ENCODE measurements at regions not wholly inside any gene's neighbourhood (a gene's known extent, or its start where the extent isn't known, plus 50 kb on each side); places are given as distances from the start of the nearest gene placed in this dataset.

DNA sequence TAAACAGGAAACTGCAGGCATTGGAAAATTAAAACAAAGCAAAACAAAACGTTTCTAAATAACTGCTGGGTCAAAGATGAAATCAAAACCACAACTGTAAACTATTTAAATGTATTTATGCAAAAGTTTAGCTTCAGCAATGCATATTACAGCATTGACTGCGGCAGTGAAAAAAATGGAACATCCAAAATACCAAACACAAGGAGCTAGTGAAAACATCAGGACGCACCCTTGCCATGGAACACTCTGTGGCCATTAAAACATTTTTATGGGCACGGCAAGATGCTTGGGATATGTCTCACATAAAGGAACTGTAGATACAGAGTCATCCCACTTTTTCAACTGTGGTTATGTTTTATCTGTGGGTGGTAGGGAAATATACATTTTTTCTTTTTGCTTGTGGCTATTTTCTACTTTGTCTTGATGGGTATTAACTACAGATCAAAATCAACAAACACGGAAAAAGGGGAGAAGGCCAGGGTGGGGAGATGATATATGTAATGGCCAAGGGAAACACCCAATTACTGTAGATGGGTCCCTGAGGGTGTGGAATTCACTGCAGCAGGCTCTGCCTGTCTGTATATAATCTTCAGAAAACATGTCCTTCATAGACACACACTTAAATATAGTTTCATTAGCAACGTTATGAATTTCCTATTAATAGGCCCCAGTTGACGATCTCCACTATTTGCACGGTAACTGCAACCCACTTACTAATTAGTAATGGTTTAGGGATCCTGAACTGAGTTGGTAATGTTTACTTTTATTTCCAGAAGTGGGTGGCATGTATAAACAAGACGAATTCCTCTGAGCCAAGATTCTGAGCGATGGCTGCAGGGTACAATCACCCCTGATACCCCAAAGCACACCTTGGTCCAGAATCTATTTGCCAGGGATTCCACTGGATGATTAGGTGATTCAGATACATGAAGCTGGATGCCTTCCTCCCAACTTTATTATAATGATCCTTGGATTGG is 110.5 kb downstream of the ACKR3 start:
- H3K36me3 ChIP-seq, result no peaks in the 10 kb centered on the region
- no peaks in the 10 kb centered on the region for H3K9me3 ChIP-seq
- H3K4me3 ChIP-seq, result no peak overlapping the region
- no peaks in the 10 kb centered on the region for H3K27me3 ChIP-seq
- peak in 1 of 3 donors; percentile 36 for TF ChIP-seq POLR2AphosphoS5 (IDR thresholded peaks at IDR 0.05)
- TF ChIP-seq POLR2A (IDR thresholded peaks at IDR 0.05), result no peak
- no peak for TF ChIP-seq EP300 (IDR thresholded peaks at IDR 0.05; ENCODE audit: low read depth)
- TF ChIP-seq, protein P1, sequence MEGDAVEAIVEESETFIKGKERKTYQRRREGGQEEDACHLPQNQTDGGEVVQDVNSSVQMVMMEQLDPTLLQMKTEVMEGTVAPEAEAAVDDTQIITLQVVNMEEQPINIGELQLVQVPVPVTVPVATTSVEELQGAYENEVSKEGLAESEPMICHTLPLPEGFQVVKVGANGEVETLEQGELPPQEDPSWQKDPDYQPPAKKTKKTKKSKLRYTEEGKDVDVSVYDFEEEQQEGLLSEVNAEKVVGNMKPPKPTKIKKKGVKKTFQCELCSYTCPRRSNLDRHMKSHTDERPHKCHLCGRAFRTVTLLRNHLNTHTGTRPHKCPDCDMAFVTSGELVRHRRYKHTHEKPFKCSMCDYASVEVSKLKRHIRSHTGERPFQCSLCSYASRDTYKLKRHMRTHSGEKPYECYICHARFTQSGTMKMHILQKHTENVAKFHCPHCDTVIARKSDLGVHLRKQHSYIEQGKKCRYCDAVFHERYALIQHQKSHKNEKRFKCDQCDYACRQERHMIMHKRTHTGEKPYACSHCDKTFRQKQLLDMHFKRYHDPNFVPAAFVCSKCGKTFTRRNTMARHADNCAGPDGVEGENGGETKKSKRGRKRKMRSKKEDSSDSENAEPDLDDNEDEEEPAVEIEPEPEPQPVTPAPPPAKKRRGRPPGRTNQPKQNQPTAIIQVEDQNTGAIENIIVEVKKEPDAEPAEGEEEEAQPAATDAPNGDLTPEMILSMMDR (IDR thresholded peaks at IDR 0.05), result no peak
- peaks cover 0 to 5% (median 0%) of the 10 kb centered on the region in 4 donors for H3K4me1 ChIP-seq
- in situ Hi-C loops (cut with MboI; ENCODE audit: low pct_ligation_motif_present in 1 of 4, low pct_unique_long_range_greater_than_20kb in 1 of 4, low sequenced_read_pairs in 3 of 4) (no loop called here), intact Hi-C loops (cut with DNase I; ENCODE audit: low total_unique reads) (no loop called here)
- no peak overlapping the region for H3K27ac ChIP-seq
- DNase-seq, result no peak
- WGBS, 2 donors (ENCODE audit: low coverage in 1 of 2), result 60 to 69% methylated on average over 6 to 10 of the region's 10 CpGs

DNA sequence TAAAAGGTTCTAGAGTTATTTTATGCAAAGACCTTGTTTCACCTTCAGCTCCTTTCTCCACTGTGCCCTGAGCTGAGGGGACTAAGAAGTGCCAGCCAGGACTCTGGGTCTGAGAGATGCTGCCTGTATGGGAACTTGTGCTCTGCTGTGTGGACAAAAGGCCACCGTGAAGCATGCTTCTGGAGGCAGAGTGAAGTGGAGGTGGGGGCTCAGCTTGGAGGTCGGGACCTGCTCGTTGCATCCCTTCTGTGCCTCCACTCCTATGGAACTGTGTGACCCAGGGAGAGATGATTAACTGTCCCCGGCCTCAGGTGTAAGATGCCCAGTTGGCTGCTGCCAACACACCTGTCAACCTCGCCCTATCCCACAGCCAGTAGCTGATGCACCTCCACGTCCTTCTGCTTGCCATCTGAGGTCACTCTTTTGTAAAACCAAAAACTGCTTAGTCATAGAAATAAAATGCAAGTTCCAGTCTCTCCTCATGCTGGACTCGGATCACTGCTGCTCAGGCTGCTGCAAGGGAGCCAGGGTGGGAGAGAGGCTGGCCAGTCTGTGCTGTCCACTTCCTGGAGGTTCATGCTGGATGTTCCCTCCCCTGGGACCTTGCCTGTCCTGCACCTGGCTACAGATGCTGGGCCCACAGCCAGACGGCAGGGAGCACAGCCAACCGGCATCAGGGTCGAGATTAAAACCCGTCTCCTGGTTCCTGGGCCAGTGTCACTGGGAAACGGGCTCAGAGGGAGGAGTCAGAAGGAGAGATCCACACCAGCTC is 113.2 kb downstream of the ACKR3 start:
- no peak for TF ChIP-seq POLR2AphosphoS5 (IDR thresholded peaks at IDR 0.05)
- TF ChIP-seq EP300 (IDR thresholded peaks at IDR 0.05; ENCODE audit: low read depth), result no peak
- TF ChIP-seq, protein P1 (IDR thresholded peaks at IDR 0.05), result no peak
- TF ChIP-seq POLR2A (IDR thresholded peaks at IDR 0.05), result no peak
- H3K4me1 ChIP-seq, result no peaks in the 10 kb centered on the region
- no peaks in the 10 kb centered on the region for H3K27me3 ChIP-seq
- in situ Hi-C loops (cut with MboI; ENCODE audit: low pct_ligation_motif_present in 1 of 4, low pct_unique_long_range_greater_than_20kb in 1 of 4, low sequenced_read_pairs in 3 of 4), result no loop called here
- DNase-seq, result no peak
- 71 to 75% methylated on average over 3 to 11 of the region's 12 CpGs for WGBS, 2 donors (ENCODE audit: low coverage in 1 of 2)
- no peak overlapping the region for H3K27ac ChIP-seq
- H3K36me3 ChIP-seq, result no peaks in the 10 kb centered on the region
- H3K9me3 ChIP-seq, result no peaks in the 10 kb centered on the region
- intact Hi-C loops (cut with DNase I; ENCODE audit: low total_unique reads), result no loop called here
- H3K4me3 ChIP-seq, result no peak overlapping the region

DNA sequence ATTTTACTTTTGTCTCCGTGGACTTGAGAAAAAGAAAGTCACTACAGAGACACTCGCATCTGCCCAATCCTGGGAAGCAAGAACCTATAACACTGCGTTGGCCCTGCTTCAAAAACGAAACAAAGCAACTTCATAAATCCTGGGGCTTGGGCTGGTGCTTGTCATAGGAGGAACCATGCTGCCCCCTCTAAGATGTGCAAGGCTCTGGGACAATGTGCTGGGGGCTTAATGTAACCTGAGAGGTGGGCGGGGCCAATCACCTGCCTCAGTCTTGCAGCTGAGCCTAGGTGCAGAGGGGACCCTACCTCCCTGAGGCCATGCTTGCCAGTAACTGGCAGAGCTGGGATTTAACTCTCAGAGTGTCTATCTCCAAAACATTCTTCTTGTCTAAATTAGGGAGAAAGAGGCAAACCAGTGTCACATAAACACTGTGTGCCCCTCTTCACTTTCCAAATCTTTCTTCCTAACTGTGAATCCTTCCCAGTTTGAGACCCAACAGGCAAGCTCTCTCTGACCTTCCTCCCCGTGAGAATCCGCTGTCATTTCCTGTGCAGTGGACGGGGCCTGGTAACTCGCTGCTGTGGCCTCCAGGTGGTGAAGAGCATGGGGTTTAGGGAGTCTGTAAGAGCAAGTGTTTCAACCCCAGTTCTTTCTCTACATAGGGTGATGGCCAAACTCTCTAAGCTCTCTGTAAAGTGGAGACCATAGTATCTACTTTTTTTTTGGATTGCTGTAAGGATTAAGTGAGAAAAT is 115.1 kb downstream of the ACKR3 start:
- Histone ChIP-seq H3K27me3 (no peaks in the 10 kb centered on the region), H3K4me3 (no peak overlapping the region), H3K4me1 (no peaks in the 10 kb centered on the region), H3K9me3 (no peaks in the 10 kb centered on the region), H3K36me3 (no peaks in the 10 kb centered on the region), H3K27ac (no peak overlapping the region)
- intact Hi-C loops (cut with DNase I; ENCODE audit: low total_unique reads), result no loop called here
- WGBS, 2 donors (ENCODE audit: low coverage in 1 of 2), result 66 to 77% methylated on average over 2 to 9 of the region's 9 CpGs
- TF ChIP-seq POLR2AphosphoS5 (IDR thresholded peaks at IDR 0.05) (no peak), POLR2A (IDR thresholded peaks at IDR 0.05) (no peak), EP300 (IDR thresholded peaks at IDR 0.05; ENCODE audit: low read depth) (no peak)
- TF ChIP-seq, protein P1 (IDR thresholded peaks at IDR 0.05), result no peak
- in situ Hi-C loops (cut with MboI; ENCODE audit: low pct_ligation_motif_present in 1 of 4, low pct_unique_long_range_greater_than_20kb in 1 of 4, low sequenced_read_pairs in 3 of 4), result no loop called here
- DNase-seq, result no peak
